ENCODE measurements at regions not wholly inside any gene's neighbourhood (a gene's known extent, or its start where the extent isn't known, plus 50 kb on each side); places are given as distances from the start of the nearest gene placed in this dataset.

GRCh38 chr16:7113395-7113794 lies 219.2 kb upstream of the RBFOX1 start:
- DNase-seq (ENCODE audit: low read depth, low spot score): no peak

GRCh38 chr16:7111265-7111664 lies 221.4 kb upstream of the RBFOX1 start:
- Histone ChIP-seq H3K9ac (ENCODE audit: insufficient read length, low read depth) (no peak overlapping the region), H3K4me1 (ENCODE audit: insufficient read depth, insufficient read length) (no peaks in the 10 kb centered on the region), H3K36me3 (ENCODE audit: insufficient read depth, insufficient read length, low read length) (no peaks in the 10 kb centered on the region), H3K27me3 (ENCODE audit: insufficient read depth, insufficient read length) (no peaks in the 10 kb centered on the region), H3K9me3 (ENCODE audit: insufficient read depth, low read length) (no peaks in the 10 kb centered on the region), H3K4me3 (ENCODE audit: insufficient read length, low read depth) (no peak overlapping the region)
- DNase-seq (ENCODE audit: low read depth, low spot score): no peak
- TF ChIP-seq SUZ12 (IDR thresholded peaks at IDR 0.05; ENCODE audit: extremely low read depth, insufficient read depth, insufficient read length) (no peak), ZNF274 (IDR thresholded peaks at IDR 0.05; ENCODE audit: low read depth, low read length) (no peak), YY1 (IDR thresholded peaks at IDR 0.05; ENCODE audit: insufficient read depth, insufficient read length) (no peak)

More at GRCh38 chr16:7113395-7113794, 219.2 kb upstream of the RBFOX1 start:
- H3K9me3 ChIP-seq (ENCODE audit: insufficient read depth, low read length): no peaks in the 10 kb centered on the region
- TF ChIP-seq YY1 (IDR thresholded peaks at IDR 0.05; ENCODE audit: insufficient read depth, insufficient read length) (no peak), ZNF274 (IDR thresholded peaks at IDR 0.05; ENCODE audit: low read depth, low read length) (no peak), SUZ12 (IDR thresholded peaks at IDR 0.05; ENCODE audit: extremely low read depth, insufficient read depth, insufficient read length) (no peak)
- H3K27me3 ChIP-seq (ENCODE audit: insufficient read depth, insufficient read length): no peaks in the 10 kb centered on the region
- no peaks in the 10 kb centered on the region for H3K36me3 ChIP-seq (ENCODE audit: insufficient read depth, insufficient read length, low read length)
- no peak overlapping the region for H3K9ac ChIP-seq (ENCODE audit: insufficient read length, low read depth)
- H3K4me3 ChIP-seq (ENCODE audit: insufficient read length, low read depth): no peak overlapping the region
- H3K4me1 ChIP-seq (ENCODE audit: insufficient read depth, insufficient read length): no peaks in the 10 kb centered on the region

- no peaks in the 10 kb centered on the region for H3K9me3 ChIP-seq (ENCODE audit: insufficient read depth, low read length)
- no peaks in the 10 kb centered on the region for H3K27me3 ChIP-seq (ENCODE audit: insufficient read depth, insufficient read length)
- H3K36me3 ChIP-seq (ENCODE audit: insufficient read depth, insufficient read length, low read length): no peaks in the 10 kb centered on the region
- no peaks in the 10 kb centered on the region for H3K4me1 ChIP-seq (ENCODE audit: insufficient read depth, insufficient read length)
- DNase-seq (ENCODE audit: low read depth, low spot score): no peak
- TF ChIP-seq YY1 (IDR thresholded peaks at IDR 0.05; ENCODE audit: insufficient read depth, insufficient read length) (no peak), ZNF274 (IDR thresholded peaks at IDR 0.05; ENCODE audit: low read depth, low read length) (no peak), SUZ12 (IDR thresholded peaks at IDR 0.05; ENCODE audit: extremely low read depth, insufficient read depth, insufficient read length) (no peak)
- no peak overlapping the region for H3K4me3 ChIP-seq (ENCODE audit: insufficient read length, low read depth)
- H3K9ac ChIP-seq (ENCODE audit: insufficient read length, low read depth): no peak overlapping the region
Observed at GRCh38 chr16:7107436-7107835, 225.2 kb upstream of the RBFOX1 start.

- H3K36me3 ChIP-seq (ENCODE audit: insufficient read depth, insufficient read length, low read length): no peaks in the 10 kb centered on the region
- H3K4me3 ChIP-seq (ENCODE audit: insufficient read length, low read depth): no peak overlapping the region
- no peak overlapping the region for H3K9ac ChIP-seq (ENCODE audit: insufficient read length, low read depth)
- H3K9me3 ChIP-seq (ENCODE audit: insufficient read depth, low read length): no peaks in the 10 kb centered on the region
- no peak for TF ChIP-seq SUZ12 (IDR thresholded peaks at IDR 0.05; ENCODE audit: extremely low read depth, insufficient read depth, insufficient read length)
- no peak for TF ChIP-seq YY1 (IDR thresholded peaks at IDR 0.05; ENCODE audit: insufficient read depth, insufficient read length)
- no peak for TF ChIP-seq ZNF274 (IDR thresholded peaks at IDR 0.05; ENCODE audit: low read depth, low read length)
- DNase-seq (ENCODE audit: low read depth, low spot score): no peak
- no peaks in the 10 kb centered on the region for H3K27me3 ChIP-seq (ENCODE audit: insufficient read depth, insufficient read length)
- H3K4me1 ChIP-seq (ENCODE audit: insufficient read depth, insufficient read length): peaks cover 2% of the 10 kb centered on the region
Observed at GRCh38 chr16:7103056-7103455, 229.6 kb upstream of the RBFOX1 start.

DNA sequence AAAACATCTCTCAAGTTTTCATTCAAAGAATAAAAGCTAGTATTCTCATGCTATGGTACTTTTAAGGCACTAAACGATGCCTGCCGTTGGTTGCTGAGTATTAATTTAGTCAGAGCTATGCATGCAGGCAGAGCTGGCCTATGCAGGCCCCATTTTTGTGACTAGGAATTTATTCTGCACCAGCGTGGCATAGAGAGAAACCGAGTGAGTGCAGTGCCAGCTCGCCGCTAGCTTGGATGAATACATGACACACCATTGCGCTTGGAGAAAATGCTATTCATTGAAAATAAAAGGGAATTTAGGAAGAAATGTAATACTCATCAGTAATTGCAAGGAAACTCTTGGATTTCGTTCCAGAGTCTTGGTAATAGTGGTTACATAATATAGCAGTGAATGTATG lies 231.6 kb upstream of the RBFOX1 start:
- no peaks in the 10 kb centered on the region for H3K27me3 ChIP-seq (ENCODE audit: insufficient read depth, insufficient read length)
- H3K9ac ChIP-seq (ENCODE audit: insufficient read length, low read depth): no peak overlapping the region
- DNase-seq (ENCODE audit: low read depth, low spot score): no peak
- no peaks in the 10 kb centered on the region for H3K36me3 ChIP-seq (ENCODE audit: insufficient read depth, insufficient read length, low read length)
- H3K9me3 ChIP-seq (ENCODE audit: insufficient read depth, low read length): no peaks in the 10 kb centered on the region
- TF ChIP-seq YY1 (IDR thresholded peaks at IDR 0.05; ENCODE audit: insufficient read depth, insufficient read length) (no peak), ZNF274 (IDR thresholded peaks at IDR 0.05; ENCODE audit: low read depth, low read length) (no peak), SUZ12 (IDR thresholded peaks at IDR 0.05; ENCODE audit: extremely low read depth, insufficient read depth, insufficient read length) (no peak)
- no peak overlapping the region for H3K4me3 ChIP-seq (ENCODE audit: insufficient read length, low read depth)
- peaks cover 2% of the 10 kb centered on the region for H3K4me1 ChIP-seq (ENCODE audit: insufficient read depth, insufficient read length)

- Histone ChIP-seq H3K9me3 (ENCODE audit: insufficient read depth, low read length) (no peaks in the 10 kb centered on the region), H3K36me3 (ENCODE audit: insufficient read depth, insufficient read length, low read length) (no peaks in the 10 kb centered on the region), H3K27me3 (ENCODE audit: insufficient read depth, insufficient read length) (no peaks in the 10 kb centered on the region), H3K4me1 (ENCODE audit: insufficient read depth, insufficient read length) (peaks cover 2% of the 10 kb centered on the region), H3K9ac (ENCODE audit: insufficient read length, low read depth) (no peak overlapping the region), H3K4me3 (ENCODE audit: insufficient read length, low read depth) (no peak overlapping the region)
- TF ChIP-seq SUZ12 (IDR thresholded peaks at IDR 0.05; ENCODE audit: extremely low read depth, insufficient read depth, insufficient read length) (no peak), ZNF274 (IDR thresholded peaks at IDR 0.05; ENCODE audit: low read depth, low read length) (no peak), YY1 (IDR thresholded peaks at IDR 0.05; ENCODE audit: insufficient read depth, insufficient read length) (no peak)
- DNase-seq (ENCODE audit: low read depth, low spot score): no peak
Observed at GRCh38 chr16:7097518-7097917, 235.1 kb upstream of the RBFOX1 start.

GRCh38 chr16:7093511-7093910 lies 239.1 kb upstream of the RBFOX1 start:
- Histone ChIP-seq H3K4me3 (ENCODE audit: insufficient read length, low read depth) (no peak overlapping the region), H3K4me1 (ENCODE audit: insufficient read depth, insufficient read length) (no peaks in the 10 kb centered on the region), H3K9me3 (ENCODE audit: insufficient read depth, low read length) (no peaks in the 10 kb centered on the region), H3K9ac (ENCODE audit: insufficient read length, low read depth) (no peak overlapping the region), H3K27me3 (ENCODE audit: insufficient read depth, insufficient read length) (no peaks in the 10 kb centered on the region), H3K36me3 (ENCODE audit: insufficient read depth, insufficient read length, low read length) (no peaks in the 10 kb centered on the region)
- TF ChIP-seq YY1 (IDR thresholded peaks at IDR 0.05; ENCODE audit: insufficient read depth, insufficient read length) (no peak), ZNF274 (IDR thresholded peaks at IDR 0.05; ENCODE audit: low read depth, low read length) (no peak), SUZ12 (IDR thresholded peaks at IDR 0.05; ENCODE audit: extremely low read depth, insufficient read depth, insufficient read length) (no peak)
- DNase-seq (ENCODE audit: low read depth, low spot score): no peak
